Glomerular visceral epithelial cell (primary cell): ENCODE measurements at regions not wholly inside any gene's neighbourhood (a gene's known extent, or its start where the extent isn't known, plus 50 kb on each side); places are given as distances from the start of the nearest gene placed in this dataset.
"Not testable (repeated sequence)": the region's sequence is repeated elsewhere in the genome, so short reads cannot be mapped to it uniquely, and the experiment has no call there.

Source experiments
- DNase-seq: peaks from one replicate; pipeline ENCODE4 v3.0.0-alpha.2; 2016; ENCODE audit errors: extremely low spot score

DNA sequence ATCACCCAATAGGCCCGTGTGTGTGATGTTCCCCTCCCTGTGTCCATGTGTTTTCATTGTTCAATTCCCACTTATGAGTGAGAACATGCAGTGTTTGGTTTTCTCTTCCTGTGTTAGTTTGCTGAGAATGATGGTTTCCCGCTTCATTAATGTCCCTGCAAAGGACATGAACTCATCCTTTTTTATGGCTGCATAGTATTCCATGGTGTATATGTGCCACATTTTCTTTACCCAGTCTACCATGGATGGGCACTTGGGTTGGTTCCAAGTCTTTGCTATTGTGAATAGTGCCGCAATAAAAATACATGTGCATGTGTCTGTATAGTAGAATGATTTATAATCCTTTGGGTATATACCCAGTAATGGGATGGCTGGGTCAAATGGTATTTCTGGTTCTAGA, 568.1 kb downstream of the MATN1 start:
- DNase-seq, result not testable (repeated sequence)

DNA sequence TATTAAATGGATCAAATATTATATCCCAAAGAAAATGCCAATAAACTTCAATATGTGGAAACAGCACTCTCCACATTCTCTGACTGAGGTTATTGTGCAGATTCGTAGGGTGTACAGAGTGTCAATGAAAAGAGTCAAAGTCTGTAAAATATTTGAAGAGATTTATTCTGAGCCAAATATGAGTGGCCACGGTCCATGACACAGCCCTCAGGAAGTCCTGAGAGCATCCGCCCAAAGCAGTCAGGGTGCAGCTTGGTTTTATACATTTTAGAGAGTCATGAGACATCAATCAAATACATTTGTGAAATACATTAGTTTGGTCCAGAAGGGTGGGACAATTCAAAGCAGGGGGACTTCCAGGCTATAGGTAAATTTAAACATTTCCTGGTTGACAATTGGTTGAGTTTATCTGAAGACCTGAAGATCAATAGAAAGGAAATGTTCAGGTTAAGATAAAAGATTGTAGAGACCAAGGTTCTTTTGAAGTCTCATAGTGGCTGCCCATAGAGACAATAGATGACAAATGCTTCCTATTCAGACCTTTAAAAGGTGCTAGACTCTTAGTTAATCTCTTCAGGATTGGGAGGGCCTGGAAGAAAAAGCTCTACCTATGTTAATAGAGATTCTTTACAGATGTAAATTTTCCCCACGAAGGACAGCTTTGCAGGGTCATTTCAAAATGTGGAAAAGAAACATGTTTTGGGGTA, 569.5 kb downstream of the MATN1 start:
- no peak for DNase-seq

DNA sequence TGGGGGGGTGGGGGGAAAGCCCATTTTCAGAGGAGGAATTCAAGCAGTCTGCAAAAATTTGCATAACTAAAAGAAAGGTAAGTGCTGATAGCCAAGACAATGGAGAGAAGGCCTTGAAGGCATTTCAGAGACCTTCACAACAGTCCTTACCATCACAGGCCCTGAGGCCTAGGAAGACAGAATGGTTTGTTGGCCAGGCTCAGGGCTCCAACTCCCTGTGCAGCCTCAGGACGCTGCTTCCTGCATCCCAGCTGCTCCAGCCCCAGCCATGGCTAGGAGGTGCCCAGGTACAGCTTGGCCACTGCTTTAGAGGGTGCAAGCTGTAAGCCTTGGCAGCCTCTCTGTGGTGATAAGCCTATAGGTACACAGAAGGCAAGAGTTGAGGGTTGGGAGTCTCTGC, 571.6 kb downstream of the MATN1 start:
- no peak for DNase-seq

DNA sequence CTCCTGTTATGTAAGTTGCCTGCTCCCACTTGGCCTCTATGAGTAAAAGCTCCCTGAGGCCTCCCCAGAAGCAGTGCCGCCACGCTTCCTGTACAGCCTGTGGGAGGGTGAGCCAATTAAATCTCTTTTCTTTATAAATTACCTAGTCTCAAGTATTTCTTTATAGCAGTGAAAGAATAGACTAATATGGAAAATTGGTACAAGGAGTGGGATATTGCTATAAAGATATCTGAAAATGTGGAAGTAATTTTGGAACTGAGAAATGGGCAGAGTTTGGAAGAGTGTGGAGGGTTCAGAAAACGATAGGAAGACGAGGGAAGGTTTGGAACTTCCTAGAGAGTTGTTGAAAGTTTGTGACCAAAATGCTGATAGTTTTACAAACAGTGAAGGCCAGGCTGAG, 572.3 kb downstream of the MATN1 start:
- no peak for DNase-seq

DNA sequence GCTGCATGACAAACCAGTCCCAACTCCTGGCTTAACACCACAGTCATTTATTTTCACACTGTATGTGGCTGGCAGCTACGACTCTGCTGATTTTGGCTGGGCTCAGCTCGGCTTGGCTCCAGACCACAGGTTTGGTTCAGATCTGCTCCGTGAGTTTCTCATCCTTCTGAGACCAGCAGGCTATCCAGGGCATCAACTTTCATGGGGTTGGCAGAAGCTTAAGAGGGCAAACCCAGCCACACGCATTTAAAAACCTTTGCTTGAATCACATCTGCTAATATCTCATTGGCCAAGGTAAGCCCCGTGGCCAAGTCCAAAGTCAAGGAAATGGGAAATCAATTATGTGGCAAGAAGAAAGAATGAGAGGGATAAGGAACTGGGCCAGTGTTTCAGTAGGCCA, 574.2 kb downstream of the MATN1 start:
- no peak for DNase-seq

DNA sequence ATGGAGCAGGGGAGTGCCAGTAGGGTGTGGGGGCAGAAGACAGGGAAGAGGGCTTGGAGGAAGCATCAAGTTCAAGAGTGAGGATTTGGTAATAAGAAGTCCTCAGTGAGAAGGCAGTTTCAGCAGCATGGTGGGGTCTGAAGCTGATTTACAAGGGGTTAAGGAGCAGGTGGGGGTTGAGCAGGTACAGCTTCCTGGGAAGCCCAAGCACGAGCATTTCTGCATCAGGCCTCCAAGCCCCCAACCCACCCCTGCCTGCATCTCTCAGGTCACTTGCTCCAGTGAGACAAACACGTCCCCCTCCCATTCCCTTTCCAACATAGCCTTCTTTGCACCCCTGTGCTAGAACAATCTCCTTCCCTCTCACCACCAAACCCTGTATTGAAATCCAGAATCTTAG, 574.7 kb downstream of the MATN1 start:
- DNase-seq, result no peak

DNA sequence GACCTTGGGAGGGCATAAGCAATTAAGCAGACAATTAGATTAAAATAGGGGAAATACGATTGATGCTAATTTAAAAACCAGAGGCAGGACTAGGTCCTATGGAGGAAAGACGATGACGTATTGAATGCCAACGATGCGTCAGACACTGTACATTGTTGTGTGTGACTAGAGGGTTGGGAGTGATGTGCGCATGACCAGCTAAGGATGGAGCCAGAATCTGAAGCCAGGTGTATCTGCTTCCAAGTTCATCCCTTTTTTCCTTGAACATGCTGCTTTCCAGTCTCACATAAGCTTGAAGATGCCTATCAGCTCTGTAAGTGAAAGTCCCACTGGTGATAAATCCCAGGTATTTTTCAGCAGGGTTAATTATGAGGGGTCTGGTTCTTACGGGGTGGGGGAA, 576.2 kb downstream of the MATN1 start:
- DNase-seq, result no peak

DNA sequence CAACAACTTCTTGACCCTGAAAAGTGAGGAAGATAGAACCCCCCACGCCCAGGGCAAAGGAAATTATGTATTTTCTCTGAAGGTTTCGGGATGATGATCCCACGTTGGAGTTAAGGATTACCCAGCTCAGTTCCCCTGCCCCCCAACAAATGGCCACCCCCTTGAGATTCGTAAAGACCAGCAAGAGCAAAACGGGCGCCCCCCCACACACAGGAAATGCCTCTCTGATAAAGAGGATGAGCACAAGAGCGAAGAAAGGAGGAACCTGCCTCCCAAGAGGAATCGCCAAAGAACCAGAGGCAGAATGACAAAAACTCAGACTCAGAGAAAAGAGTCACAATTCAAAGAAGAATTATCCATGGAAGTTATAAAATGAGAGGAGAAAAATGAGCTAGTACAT, 576.9 kb downstream of the MATN1 start:
- no peak for DNase-seq

DNA sequence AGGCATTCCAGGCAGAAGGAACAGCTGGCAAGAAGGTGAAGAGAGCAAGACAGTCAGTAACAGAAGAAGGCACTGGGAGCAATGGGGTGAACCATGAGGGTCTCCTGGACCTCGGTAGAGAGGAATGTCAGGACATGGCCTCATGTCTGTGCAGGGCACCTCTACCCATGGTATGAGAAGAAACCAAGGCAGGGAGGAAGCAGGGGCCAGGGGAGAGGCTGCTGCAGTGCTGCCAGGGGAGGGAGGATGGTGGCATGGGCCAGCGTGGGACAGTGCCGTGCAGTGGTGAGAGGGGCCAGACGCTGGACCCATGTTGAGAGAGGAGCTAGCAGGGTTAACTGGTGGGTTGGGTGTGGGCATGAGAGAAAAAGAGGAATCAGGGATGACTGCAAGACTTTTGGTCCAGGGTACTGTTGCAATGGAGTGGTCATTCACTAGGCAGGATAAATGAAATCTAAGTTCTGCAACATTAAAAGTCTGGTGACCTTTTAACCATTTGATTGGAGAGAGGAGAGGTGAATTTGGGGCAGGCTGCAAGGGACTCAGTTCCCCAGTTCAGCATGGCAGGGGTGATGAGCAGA, 577.6 kb downstream of the MATN1 start:
- no peak for DNase-seq

DNA sequence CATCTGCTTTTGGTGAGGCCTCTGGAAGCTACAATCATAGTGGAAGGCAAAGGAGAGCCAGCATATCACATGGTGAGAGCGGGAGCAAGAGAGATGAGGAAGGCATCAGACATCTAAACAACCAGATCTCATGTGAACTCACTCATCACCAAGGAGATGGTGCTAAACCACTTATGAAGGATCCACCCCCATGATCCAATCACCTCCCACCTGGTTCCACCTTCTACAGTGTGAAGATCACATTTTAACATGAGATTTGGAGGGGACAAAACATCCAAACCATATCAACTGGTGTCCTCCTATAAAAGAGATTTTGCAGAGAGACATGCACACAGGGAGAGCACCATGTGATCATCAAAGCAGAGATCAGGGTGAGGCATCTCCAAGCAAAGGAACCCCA, 578.6 kb downstream of the MATN1 start:
- no peak for DNase-seq

DNA sequence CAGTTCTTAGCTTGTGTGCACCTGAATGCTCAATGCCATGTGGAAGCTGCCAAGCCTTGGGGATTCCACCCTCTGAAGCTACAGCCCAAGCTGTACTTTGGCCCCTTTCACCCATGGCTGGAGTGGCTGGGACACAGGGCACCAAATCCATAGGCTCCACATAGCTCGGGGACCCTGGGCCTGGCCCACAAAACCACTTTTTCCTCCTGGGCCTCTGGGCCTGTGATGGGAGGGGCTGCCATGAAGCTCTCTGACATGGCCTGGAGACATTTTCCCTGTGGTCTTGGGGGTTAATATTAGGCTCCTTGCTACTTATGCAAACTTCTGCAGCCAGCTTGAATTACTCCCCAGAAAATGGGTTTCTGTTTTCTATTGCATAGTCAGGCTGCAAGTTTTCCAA, 579.9 kb downstream of the MATN1 start:
- no peak for DNase-seq

DNA sequence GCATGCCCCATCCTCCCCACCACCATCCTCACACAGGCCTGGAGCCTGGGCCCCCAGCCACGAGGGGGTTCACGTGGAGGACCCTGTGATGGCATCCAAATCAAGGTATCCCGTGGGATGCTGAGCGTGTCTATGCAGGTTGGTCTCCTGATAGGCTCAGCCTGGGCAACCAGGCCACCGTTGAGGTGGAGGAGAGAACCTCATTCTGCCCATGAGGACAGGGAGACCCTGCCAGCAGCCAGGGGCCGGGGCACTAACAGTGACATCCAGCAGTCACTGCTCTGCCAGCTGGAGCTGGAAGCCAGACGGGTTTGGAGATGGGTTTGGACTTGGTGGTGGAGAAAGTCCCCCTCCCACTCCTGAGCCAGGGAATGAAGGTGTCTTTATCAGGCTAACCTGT, 582.8 kb downstream of the MATN1 start:
- no peak for DNase-seq

DNA sequence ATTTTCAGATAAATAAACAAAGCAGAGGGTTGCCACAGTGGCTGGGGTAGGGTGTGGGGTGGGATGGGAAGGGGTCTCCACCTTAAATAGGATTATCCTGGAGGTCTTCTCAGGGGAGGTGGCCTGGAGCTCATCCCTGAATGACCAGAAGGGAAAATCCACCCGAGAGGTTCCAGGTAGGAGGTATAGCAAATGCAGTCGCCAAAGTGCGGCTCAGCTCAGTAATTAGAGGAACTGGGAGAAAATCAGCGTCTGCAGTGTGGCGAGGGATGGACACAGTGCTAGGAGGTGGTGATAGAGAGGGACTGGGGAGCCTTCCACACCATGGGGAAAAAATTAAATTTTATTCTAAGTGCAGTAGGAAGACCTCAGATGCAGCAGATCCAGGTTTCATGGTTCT, 584.5 kb downstream of the MATN1 start:
- no peak for DNase-seq

DNA sequence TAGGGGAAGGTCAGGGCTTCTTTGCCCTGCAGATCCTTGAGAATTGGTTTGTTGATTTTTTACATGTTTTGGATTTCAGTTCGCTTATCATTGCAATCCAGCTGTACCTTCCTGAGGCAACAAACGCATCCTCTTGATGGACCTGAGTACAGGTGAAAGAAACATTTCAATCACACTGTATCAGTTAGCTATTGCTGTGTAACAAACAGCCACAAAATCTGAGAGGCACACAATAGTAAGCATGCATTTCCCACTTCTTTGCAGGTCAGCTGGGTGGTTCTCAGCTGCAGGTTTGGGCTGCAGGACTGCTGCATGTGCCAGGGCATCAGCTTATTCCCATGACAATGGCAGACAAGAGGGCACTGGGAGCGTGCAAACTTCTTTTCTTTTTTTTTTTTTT, 586.4 kb downstream of the MATN1 start:
- no peak for DNase-seq

DNA sequence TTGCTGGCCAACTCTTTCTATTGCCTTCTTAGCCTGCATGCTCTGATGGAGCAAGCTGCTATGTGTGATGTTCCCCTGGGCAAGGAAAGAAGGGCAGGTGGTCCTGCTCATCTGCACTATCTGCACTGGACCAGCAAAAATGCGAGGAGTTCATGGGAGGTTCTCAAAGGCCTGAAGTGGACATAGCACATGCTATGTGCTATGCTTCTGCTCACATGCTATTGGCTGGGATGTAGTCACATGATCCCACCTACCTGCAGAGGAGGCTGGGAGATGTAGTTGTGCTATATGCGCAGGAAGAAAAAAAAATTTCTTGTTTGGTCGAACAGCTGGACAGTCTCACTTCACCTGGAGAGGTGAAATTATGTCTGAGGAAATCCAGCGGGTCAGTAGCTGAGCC, 587.7 kb downstream of the MATN1 start:
- no peak for DNase-seq

DNA sequence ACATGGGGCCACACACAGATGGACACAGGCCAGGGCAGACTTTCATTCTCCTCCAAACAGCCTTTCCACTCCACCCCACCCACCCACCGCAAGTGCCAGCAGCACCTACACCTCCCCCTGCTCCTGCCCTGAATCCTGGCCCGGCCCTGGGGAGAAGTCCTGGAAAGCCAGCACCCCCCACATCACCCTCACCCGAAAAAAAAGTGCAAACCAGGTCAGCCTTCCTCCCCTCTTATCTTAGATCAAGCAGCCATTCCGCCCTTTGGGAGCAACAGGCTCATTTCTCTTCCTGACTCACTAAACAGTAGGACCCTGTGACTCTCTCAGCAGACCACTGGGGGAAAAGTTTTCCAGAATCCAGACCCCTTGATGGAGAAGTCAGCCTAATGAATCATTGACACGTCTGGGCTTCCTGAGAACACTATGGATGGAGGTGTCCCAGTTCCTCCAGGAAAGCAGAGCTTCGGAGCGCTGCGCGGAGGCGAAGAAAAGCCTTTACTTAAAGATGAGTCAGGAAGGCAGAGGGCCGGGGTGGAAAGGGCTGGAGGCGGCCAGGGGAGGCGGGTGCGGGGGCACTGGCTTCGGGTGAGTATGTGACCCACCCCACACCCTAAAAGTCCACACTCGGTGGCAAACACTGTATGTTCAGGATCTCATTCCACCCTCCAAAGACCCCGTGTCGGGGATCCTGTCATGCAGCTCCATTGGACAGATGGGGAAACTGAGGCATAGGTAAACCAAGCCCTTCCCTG, 588.7 kb downstream of the MATN1 start:
- DNase-seq, result no peak

DNA sequence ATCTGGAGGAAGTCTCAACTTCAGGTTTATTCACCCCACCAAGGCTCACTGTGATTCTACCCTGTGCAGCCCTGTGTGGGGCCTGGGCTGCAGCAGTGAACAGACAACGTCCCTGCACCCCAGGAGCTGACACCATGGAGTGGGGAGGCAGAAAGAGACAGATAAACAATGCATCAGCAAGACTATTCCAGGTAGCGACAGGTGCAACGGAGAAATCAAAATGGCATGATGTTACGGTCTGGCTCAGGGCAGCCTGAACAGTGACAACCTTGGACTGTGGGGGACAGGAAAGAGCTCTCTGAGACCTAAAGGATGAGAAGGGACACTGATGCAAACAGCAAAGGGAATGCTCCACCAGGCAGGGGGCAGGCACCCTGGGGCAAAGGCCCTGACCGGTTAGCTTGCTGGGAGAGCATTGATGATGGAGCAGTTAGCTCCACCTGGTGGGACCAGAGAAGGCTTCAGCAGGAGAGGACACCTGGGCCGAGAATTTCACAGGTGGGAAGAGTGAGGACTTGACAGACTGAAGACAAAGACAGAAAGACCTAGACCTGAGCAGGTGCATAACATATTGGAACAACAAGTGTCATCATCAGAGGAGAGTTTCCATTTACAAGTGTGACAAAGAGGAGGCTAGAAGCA, 589.9 kb downstream of the MATN1 start:
- no peak for DNase-seq

DNA sequence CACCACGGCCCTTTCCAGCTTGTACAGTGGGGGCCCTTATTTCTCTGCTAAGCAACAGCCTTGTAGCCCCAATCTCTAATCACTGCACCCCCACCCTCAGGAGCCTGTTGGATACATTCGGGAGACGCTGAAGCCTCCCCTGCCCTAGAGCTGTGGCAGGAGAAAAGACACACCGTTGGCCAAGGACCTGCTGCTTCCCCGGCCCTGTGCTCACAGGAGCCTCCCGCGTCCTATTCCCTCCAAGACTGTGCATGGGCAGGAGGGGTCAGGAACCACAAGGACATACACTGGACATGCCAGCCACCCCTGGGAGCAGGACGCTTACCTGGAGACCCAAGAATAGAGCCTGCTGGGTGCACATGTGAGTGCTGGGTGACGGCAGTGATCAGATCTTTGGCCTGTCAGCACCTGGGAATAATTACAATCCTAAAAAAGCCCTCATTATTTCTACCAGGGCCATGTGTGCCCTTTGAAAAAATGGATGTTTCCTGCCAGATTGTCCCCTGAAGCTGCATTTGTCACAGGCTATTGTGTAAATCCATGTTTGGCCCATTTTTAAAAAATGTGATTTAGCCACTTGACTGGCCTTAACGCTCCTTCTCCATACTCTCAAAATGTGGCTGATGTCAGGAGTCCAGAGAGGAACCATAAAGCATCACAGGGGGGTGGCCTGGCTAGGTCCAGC, 590.6 kb downstream of the MATN1 start:
- no peak for DNase-seq

DNA sequence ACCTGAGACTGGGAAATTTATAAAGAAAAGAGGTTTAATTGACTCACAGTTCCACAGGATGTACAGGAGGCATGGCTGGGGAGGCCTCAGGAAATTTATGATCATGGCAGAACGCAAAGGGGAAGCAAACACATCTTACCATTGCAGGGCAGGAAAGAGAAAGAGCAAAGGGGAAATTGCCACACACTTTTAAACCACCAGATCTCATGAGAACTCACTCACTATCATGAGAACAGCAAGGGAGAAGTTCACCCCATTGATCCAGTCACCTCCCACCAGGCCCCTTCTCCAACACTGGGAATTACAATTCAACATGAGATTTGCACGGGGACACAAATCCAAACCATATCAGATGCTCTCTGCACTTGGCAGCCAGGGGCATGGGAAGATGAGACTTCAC, 592.8 kb downstream of the MATN1 start:
- not testable (repeated sequence) for DNase-seq

DNA sequence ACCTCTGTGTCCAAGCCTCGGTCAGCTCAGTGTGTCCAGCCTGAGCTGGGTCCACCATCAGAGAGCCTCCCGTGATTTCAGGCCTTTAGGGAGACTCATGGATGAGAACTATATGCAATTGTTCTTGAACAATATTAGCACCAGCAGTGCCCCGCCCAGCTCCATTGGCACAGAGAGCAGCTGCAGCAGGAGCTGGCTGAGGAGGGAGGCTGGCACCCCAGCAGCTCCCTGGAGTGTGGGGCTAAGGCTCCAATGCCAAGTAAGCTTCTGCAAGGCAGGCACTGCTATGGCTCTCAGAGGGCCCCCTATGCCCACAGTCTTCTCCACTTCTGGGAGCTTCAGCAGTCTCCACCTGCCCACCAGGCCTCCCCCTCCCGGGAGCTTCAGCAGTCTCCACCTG, 593.3 kb downstream of the MATN1 start:
- DNase-seq, result no peak

DNA sequence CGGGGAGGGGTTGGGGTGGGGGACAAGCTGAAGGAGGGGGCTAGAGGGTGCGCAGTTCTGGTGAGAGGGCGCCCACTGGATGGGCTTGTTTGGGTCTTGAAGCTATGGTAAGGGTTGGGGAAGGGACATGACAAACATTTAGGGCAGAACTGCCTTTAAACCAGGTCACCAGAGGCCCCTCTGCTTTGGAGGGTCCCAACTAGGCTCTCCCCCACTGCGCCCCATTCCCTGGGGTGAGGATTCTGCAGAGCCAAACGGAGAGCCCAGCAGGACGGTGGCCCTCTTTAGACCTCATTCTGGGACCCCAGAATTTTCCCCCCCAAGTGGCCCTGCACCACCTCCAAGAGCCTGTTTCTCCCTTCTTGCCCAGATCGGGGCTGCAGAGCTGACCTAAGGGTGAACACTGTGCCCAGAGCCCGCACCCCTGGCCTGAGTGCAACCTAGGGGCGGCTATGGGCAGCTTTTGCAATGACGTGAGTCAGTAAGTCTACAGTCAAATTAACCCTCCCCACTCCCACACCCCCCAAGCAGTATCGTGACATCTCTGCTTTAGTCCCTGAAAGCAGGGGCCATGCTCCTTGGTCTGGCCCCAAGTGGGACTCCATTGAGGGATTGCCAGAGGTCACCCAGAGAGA, 593.8 kb downstream of the MATN1 start:
- DNase-seq, result no peak

DNA sequence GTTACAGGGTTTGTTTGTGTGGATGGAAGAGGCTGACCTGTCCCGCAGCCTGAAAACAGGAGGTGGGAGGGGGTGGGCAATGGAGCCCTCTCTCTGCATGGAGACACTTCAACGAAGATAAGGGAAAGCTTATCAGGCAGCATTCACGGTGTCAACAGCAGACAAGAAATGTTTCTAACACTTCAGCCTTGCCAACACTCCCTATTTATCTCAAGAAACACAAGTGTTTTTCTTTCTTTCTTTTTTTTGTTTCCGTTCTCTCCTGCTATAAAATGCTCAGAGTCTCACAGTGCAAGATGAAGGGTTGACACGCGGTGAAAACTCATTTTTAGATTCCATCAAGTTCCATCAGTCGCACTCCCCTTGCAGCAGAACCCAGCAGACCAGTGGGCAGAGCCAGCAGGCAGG, 594.4 kb downstream of the MATN1 start:
- no peak for DNase-seq
